GM12878 (cell line): ENCODE measurements at regions not wholly inside any gene's neighbourhood (a gene's known extent, or its start where the extent isn't known, plus 50 kb on each side); places are given as distances from the start of the nearest gene placed in this dataset.

Experiments
- BRCA1 ChIP-seq: IDR thresholded peaks from 2 replicates; pipeline ENCODE4 v1.6.1; 2011; ENCODE audit warnings: low read depth, low read length, improper control_type of control experiment
- EZH2 ChIP-seq: IDR thresholded peaks from 2 replicates; pipeline ENCODE4 v1.6.1; 2012; ENCODE audit warnings: low read depth, mild to moderate bottlenecking, control low read depth, inconsistent platforms, low read length, borderline replicate concordance; ENCODE audit not compliant: control insufficient read depth
- FOXK2 ChIP-seq: fragments of 450-650 bp; IDR thresholded peaks from 2 replicates; pipeline ENCODE4 v1.6.1; 2017; ENCODE audit warnings: mild to moderate bottlenecking, moderate library complexity
- JUND ChIP-seq: IDR thresholded peaks from 2 replicates; pipeline ENCODE4 v1.6.1; 2012; ENCODE audit warnings: low read depth, mild to moderate bottlenecking, low read length, improper control_type of control experiment, moderate library complexity
- NFXL1 ChIP-seq: fragments of 450-650 bp; IDR thresholded peaks from 2 replicates; pipeline ENCODE4 v1.6.1; 2017; ENCODE audit warnings: antibody characterized with exemption, mild to moderate bottlenecking, borderline replicate concordance
- NRF1 ChIP-seq: conservative IDR thresholded peaks from 2 replicates; pipeline ENCODE4 v1.6.1; 2011; ENCODE audit warnings: mild to moderate bottlenecking, low read depth, low read length, improper control_type of control experiment
- POLR2A ChIP-seq: IDR thresholded peaks from 2 replicates; pipeline ENCODE4 v1.6.1; 2011; ENCODE audit warnings: low read depth, mild to moderate bottlenecking, low read length
- SUPT20H ChIP-seq: IDR thresholded peaks from 2 replicates; pipeline ENCODE4 v1.6.1; 2011; ENCODE audit warnings: low read depth, mild to moderate bottlenecking, low read length, moderate library complexity, borderline replicate concordance; ENCODE audit not compliant: control insufficient read depth
- YY1 ChIP-seq: IDR thresholded peaks from 2 replicates; pipeline ENCODE4 v1.6.1; 2011; ENCODE audit warnings: low read depth, mild to moderate bottlenecking, low read length
- ZNF274 ChIP-seq: IDR thresholded peaks from one replicate; pipeline ENCODE4 v1.8.0; 2011; ENCODE audit not compliant: insufficient read length, insufficient read depth
- TF ChIP-seq, protein P1 (sequence below), 3 experiments: IDR thresholded peaks in 2 of 3; conservative IDR thresholded peaks in 1 of 3; 2 replicates each; pipeline ENCODE4 v1.5.1; 2011; ENCODE audit warnings: low read depth in 3 of 3, low read length in 3 of 3, mild to moderate bottlenecking in 3 of 3, control low read depth in 2 of 3, moderate library complexity in 2 of 3, inconsistent platforms in 1 of 3, mixed read lengths in 1 of 3; ENCODE audit not compliant: control insufficient read depth in 2 of 3, insufficient read depth in 1 of 3; ENCODE audit errors: extremely low read depth in 1 of 3
- TF ChIP-seq, protein P2 (sequence below): fragments of 450-650 bp; IDR thresholded peaks from 2 replicates; pipeline ENCODE4 v1.6.1; 2017; ENCODE audit warnings: antibody characterized with exemption, mild to moderate bottlenecking, moderate library complexity
- TF ChIP-seq, protein P3 (sequence below): fragments of 450-650 bp; IDR thresholded peaks from 2 replicates; pipeline ENCODE4 v1.6.1; 2017; ENCODE audit warnings: mild to moderate bottlenecking
- TF ChIP-seq, protein P4 (sequence below): fragments of 450-650 bp; formaldehyde crosslinking; IDR thresholded peaks from 2 replicates; pipeline ENCODE4 v1.5.0; 2022; ENCODE audit warnings: mild to moderate bottlenecking, missing genetic modification characterization

DNA sequence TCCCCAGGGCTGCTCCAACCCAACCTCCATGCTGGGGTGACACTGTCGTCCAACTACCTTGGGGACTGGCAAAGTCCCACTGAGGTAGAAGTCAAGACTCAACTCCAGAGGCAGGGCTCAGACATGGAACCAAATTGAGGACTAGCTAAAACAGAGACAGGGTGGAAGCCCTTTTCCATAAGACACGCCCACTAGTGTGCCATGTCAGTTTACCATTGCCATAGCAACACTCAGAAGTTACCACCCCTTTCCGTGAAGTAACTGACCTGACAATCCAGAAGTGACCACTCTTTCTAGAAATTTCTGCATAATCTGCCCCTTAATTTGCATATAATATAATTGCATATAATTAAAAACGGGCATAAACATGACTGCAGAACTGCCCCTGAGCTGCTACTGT lies 409.6 kb downstream of the MED13L start:
- TF ChIP-seq, protein P1, sequence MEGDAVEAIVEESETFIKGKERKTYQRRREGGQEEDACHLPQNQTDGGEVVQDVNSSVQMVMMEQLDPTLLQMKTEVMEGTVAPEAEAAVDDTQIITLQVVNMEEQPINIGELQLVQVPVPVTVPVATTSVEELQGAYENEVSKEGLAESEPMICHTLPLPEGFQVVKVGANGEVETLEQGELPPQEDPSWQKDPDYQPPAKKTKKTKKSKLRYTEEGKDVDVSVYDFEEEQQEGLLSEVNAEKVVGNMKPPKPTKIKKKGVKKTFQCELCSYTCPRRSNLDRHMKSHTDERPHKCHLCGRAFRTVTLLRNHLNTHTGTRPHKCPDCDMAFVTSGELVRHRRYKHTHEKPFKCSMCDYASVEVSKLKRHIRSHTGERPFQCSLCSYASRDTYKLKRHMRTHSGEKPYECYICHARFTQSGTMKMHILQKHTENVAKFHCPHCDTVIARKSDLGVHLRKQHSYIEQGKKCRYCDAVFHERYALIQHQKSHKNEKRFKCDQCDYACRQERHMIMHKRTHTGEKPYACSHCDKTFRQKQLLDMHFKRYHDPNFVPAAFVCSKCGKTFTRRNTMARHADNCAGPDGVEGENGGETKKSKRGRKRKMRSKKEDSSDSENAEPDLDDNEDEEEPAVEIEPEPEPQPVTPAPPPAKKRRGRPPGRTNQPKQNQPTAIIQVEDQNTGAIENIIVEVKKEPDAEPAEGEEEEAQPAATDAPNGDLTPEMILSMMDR (IDR thresholded peaks at IDR 0.05 in 2 of 3, conservative IDR thresholded peaks at IDR 0.05 in 1 of 3; ENCODE audit: control insufficient read depth in 2 of 3, extremely low read depth in 1 of 3, insufficient read depth in 1 of 3, low read depth in 3 of 3, low read length in 3 of 3): no peak
- TF ChIP-seq ZNF274 (no peak), FOXK2 (no peak), JUND (no peak), NFXL1 (no peak), NRF1 (no peak), YY1 (no peak), SUPT20H (no peak), EZH2 (no peak), BRCA1 (no peak), POLR2A (no peak)
- TF ChIP-seq, protein P2, sequence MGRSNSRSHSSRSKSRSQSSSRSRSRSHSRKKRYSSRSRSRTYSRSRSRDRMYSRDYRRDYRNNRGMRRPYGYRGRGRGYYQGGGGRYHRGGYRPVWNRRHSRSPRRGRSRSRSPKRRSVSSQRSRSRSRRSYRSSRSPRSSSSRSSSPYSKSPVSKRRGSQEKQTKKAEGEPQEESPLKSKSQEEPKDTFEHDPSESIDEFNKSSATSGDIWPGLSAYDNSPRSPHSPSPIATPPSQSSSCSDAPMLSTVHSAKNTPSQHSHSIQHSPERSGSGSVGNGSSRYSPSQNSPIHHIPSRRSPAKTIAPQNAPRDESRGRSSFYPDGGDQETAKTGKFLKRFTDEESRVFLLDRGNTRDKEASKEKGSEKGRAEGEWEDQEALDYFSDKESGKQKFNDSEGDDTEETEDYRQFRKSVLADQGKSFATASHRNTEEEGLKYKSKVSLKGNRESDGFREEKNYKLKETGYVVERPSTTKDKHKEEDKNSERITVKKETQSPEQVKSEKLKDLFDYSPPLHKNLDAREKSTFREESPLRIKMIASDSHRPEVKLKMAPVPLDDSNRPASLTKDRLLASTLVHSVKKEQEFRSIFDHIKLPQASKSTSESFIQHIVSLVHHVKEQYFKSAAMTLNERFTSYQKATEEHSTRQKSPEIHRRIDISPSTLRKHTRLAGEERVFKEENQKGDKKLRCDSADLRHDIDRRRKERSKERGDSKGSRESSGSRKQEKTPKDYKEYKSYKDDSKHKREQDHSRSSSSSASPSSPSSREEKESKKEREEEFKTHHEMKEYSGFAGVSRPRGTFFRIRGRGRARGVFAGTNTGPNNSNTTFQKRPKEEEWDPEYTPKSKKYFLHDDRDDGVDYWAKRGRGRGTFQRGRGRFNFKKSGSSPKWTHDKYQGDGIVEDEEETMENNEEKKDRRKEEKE: no peak
- TF ChIP-seq, protein P3, sequence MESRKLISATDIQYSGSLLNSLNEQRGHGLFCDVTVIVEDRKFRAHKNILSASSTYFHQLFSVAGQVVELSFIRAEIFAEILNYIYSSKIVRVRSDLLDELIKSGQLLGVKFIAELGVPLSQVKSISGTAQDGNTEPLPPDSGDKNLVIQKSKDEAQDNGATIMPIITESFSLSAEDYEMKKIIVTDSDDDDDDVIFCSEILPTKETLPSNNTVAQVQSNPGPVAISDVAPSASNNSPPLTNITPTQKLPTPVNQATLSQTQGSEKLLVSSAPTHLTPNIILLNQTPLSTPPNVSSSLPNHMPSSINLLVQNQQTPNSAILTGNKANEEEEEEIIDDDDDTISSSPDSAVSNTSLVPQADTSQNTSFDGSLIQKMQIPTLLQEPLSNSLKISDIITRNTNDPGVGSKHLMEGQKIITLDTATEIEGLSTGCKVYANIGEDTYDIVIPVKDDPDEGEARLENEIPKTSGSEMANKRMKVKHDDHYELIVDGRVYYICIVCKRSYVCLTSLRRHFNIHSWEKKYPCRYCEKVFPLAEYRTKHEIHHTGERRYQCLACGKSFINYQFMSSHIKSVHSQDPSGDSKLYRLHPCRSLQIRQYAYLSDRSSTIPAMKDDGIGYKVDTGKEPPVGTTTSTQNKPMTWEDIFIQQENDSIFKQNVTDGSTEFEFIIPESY: no peak
- TF ChIP-seq, protein P4, sequence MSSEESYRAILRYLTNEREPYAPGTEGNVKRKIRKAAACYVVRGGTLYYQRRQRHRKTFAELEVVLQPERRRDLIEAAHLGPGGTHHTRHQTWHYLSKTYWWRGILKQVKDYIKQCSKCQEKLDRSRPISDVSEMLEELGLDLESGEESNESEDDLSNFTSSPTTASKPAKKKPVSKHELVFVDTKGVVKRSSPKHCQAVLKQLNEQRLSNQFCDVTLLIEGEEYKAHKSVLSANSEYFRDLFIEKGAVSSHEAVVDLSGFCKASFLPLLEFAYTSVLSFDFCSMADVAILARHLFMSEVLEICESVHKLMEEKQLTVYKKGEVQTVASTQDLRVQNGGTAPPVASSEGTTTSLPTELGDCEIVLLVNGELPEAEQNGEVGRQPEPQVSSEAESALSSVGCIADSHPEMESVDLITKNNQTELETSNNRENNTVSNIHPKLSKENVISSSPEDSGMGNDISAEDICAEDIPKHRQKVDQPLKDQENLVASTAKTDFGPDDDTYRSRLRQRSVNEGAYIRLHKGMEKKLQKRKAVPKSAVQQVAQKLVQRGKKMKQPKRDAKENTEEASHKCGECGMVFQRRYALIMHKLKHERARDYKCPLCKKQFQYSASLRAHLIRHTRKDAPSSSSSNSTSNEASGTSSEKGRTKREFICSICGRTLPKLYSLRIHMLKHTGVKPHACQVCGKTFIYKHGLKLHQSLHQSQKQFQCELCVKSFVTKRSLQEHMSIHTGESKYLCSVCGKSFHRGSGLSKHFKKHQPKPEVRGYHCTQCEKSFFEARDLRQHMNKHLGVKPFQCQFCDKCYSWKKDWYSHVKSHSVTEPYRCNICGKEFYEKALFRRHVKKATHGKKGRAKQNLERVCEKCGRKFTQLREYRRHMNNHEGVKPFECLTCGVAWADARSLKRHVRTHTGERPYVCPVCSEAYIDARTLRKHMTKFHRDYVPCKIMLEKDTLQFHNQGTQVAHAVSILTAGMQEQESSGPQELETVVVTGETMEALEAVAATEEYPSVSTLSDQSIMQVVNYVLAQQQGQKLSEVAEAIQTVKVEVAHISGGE (CRISPR knock-in tag): no peak
